GM13976 (cell line): ENCODE measurements at regions not wholly inside any gene's neighbourhood (a gene's known extent, or its start where the extent isn't known, plus 50 kb on each side); places are given as distances from the start of the nearest gene placed in this dataset.

ENCODE experiments used
- DNase-seq: peaks from one replicate; pipeline ENCODE4 v3.0.0; 2012; ENCODE audit warnings: low spot score
- CTCF ChIP-seq: IDR thresholded peaks from 2 replicates; pipeline ENCODE4 v1.5.1; 2012; ENCODE audit warnings: borderline replicate concordance, mild to moderate bottlenecking; ENCODE audit not compliant: insufficient read depth; ENCODE audit errors: extremely low read depth, missing control alignments, control extremely low read depth
- in situ Hi-C: fragments of 300-500 bp; cut with MboI; formaldehyde crosslinking; loops from one replicate; pipeline ENCODE4 v1.12.0; 2022; ENCODE audit warnings: low sequenced_read_pairs, mixed read lengths, inconsistent platforms; ENCODE audit not compliant: unreplicated experiment

GRCh38 chr21:17159697-17160096 lies 353.1 kb upstream of the CXADR start:
- no peak for TF ChIP-seq CTCF
- no peak for DNase-seq
- in situ Hi-C loops, result no loop called here

DNA sequence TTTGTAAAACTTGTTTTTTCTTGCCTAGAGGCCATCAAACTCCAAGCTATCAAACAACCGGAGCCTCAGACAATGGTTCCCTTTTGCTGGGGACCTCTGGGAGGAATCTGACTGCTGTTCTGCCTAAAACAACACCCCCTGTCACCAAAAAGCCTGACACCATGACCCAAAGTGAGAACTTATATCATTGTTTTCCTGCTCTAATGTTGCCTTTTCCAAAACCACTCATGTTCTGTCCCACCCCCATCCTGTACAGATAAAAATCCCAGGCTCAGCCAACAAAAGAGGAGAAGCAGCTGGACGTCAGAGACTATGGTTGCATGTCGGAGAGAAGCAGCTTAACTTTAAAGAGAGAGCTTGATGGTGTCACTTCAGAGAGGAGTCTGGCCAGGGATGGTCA lies 327.2 kb upstream of the CXADR start:
- in situ Hi-C loops, result no loop called here
- DNase-seq, result no peak
- no peak for TF ChIP-seq CTCF

- DNase-seq, result no peak
- in situ Hi-C loops, result no loop called here
Observed at GRCh38 chr21:17189963-17190362, 322.9 kb upstream of the CXADR start.

DNA sequence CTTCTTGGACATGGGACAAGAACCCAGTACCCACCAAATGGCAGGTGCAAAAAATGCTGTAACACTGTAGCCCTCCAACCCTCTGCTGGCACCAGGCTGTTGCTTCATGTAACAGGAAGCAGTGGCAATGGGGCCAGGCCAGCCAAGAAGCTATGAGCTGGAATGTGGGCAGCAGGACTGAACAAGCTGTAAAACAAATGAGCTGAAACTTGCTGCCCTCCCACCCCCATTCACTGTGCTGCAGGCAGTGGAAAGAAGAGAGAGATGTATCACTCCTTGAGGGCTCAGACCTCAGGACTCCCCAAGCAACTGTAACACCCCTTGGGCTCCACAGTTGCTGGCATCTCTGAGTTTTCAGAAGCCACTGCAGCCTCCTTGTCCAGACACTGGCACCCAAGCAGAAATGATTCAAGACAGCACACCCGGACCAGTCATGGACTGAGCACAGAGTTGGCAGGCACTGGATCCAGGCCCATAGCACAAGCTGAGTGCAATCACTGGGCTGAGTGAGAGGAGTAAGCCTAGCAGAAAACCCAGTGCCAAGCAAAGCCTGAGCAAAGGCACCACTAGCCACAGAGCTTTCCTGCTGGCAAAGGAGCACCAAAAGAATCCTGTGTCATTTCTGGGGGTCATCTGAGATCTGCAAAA lies 321.4 kb upstream of the CXADR start:
- TF ChIP-seq CTCF, result no peak
- in situ Hi-C loops, result no loop called here
- DNase-seq, result no peak

More at GRCh38 chr21:17189963-17190362, 322.9 kb upstream of the CXADR start:
- no peak for TF ChIP-seq CTCF

DNA sequence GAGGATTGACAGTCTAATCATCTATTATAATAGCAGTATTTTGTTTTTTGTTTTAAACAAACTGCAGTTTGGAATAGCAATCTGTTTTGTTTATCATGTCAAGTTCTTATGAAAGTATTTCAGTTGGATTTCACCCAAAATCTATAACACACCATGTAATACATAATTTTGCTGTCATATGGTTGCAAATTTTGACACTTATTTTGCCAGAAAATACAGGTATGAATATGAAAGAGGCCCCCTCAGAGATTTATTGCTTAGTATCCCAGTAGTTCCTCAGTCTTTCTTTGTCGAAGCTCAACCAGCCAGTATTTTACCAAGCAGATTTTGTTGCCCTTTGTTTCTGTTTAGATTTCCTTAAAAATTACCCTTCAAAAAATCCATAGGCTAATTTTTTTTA lies 317.5 kb upstream of the CXADR start:
- in situ Hi-C loops, result no loop called here
- no peak for TF ChIP-seq CTCF
- no peak for DNase-seq

DNA sequence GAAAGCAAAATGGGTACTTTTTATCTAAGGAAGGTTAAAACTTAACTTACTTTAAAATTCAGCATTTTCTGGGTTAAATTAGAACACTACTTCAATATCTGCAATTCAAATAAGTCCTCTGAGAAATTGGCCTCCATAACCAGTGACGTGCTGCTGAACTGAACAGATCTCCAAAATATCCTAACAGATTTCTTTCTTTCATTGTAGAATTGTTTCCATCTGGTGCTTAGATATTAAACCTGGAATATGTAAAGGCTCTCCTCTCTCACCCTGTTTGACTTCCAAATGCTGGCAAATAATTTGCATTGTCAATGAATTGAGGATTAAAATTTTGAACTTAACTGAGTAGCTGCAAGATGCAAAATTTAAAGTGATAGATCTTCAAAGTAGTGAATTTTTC lies 316.9 kb upstream of the CXADR start:
- in situ Hi-C loops, result no loop called here
- no peak for DNase-seq
- TF ChIP-seq CTCF, result no peak
